ENCODE measurements at regions not wholly inside any gene's neighbourhood (a gene's known extent, or its start where the extent isn't known, plus 50 kb on each side); places are given as distances from the start of the nearest gene placed in this dataset.

DNA sequence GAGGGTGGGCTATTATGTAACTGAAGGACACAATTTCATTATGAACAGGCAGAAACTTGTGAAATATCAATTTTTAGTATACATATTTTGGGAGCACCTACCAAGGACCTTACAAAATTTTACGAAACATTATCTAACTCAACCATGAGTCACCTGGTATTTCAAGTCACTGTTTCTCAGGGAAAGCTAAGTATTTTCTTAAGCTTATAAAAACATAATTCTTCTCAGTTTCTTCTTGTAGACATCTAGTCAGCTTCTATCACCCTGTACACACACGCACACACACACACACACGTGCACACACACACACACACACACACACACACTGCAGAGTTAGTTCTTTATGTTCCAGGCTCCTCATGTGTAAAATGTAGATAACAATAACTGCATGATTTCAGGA, 658.3 kb downstream of the TUSC7 start (continued):
- TF ChIP-seq, protein P1, sequence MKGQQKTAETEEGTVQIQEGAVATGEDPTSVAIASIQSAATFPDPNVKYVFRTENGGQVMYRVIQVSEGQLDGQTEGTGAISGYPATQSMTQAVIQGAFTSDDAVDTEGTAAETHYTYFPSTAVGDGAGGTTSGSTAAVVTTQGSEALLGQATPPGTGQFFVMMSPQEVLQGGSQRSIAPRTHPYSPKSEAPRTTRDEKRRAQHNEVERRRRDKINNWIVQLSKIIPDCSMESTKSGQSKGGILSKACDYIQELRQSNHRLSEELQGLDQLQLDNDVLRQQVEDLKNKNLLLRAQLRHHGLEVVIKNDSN (IDR thresholded peaks at IDR 0.05; ENCODE audit: borderline replicate concordance, low read depth): no peak
- TF ChIP-seq, protein P2, sequence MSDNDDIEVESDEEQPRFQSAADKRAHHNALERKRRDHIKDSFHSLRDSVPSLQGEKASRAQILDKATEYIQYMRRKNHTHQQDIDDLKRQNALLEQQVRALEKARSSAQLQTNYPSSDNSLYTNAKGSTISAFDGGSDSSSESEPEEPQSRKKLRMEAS (IDR thresholded peaks at IDR 0.05; ENCODE audit: low read depth): no peak
- no peak for TF ChIP-seq GATA2 (CRISPR knock-in tag; IDR thresholded peaks at IDR 0.05)

GRCh38 chr3:117380631-117381030, 671.1 kb downstream of the TUSC7 start:
- TF ChIP-seq USF2 (IDR thresholded peaks at IDR 0.05; ENCODE audit: borderline replicate concordance, low read depth, low read length): no peak
- TF ChIP-seq YY1 (IDR thresholded peaks at IDR 0.05; ENCODE audit: low read depth): no peak
- TF ChIP-seq RXRA (IDR thresholded peaks at IDR 0.05; ENCODE audit: borderline replicate concordance, low read depth): no peak
- no peak for TF ChIP-seq RAD21 (IDR thresholded peaks at IDR 0.05; ENCODE audit: low read length)
- TF ChIP-seq CHD2 (IDR thresholded peaks at IDR 0.05; ENCODE audit: low read length, partially characterized antibody): no peak
- no peak for TF ChIP-seq POLR2AphosphoS5 (IDR thresholded peaks at IDR 0.05; ENCODE audit: low read depth, low read length)
- TF ChIP-seq, protein P2 (IDR thresholded peaks at IDR 0.05; ENCODE audit: low read depth): no peak
- TF ChIP-seq SMC3 (IDR thresholded peaks at IDR 0.05; ENCODE audit: low read depth, low read length): no peak
- TF ChIP-seq IRF3 (IDR thresholded peaks at IDR 0.05; ENCODE audit: low read depth, low read length): no peak
- no peak for TF ChIP-seq EZH2phosphoT487 (IDR thresholded peaks at IDR 0.05; ENCODE audit: borderline replicate concordance, low read depth)
- TF ChIP-seq NRF1 (IDR thresholded peaks at IDR 0.05; ENCODE audit: low read depth, low read length): no peak
- no peak for TF ChIP-seq RCOR1 (IDR thresholded peaks at IDR 0.05; ENCODE audit: low read length)
- TF ChIP-seq, protein P1 (IDR thresholded peaks at IDR 0.05; ENCODE audit: borderline replicate concordance, low read depth): no peak
- no peak for TF ChIP-seq ELF1 (IDR thresholded peaks at IDR 0.05)
- no peak for TF ChIP-seq GABPA (IDR thresholded peaks at IDR 0.05; ENCODE audit: low read depth)
- Histone ChIP-seq H2AFZ (ENCODE audit: low read depth) (no peak overlapping the region), H3K79me2 (ENCODE audit: insufficient read depth) (no peaks in the 10 kb centered on the region), H3K4me1 (ENCODE audit: control insufficient read depth in 1 of 2, insufficient read depth in 2 of 2, low read depth in 1 of 2, low read length in 1 of 2) (no peaks in the 10 kb centered on the region), H3K9me3 (no peaks in the 10 kb centered on the region), H3K4me2 (no peak overlapping the region), H3K27me3 (ENCODE audit: insufficient read depth) (no peaks in the 10 kb centered on the region), H3K27ac (ENCODE audit: low read depth in 2 of 2, low read length in 1 of 2) (no peak overlapping the region), H3K4me3 (ENCODE audit: low read depth in 2 of 2, low read length in 1 of 2) (no peak overlapping the region), H3K36me3 (replicated peaks in 1 of 2; ENCODE audit: control insufficient read depth in 1 of 2, insufficient read depth in 2 of 2, low read length in 1 of 2) (no peaks in the 10 kb centered on the region), H3F3A (replicated peaks; ENCODE audit: insufficient read depth) (no peaks in the 10 kb centered on the region), H3K9me2 (no peaks in the 10 kb centered on the region), H3K9ac (no peak overlapping the region), H4K20me1 (ENCODE audit: insufficient read depth) (no peaks in the 10 kb centered on the region)
- no peak for DNase-seq
- CTCF ChIA-PET: no interaction called here
- 42% methylated on average over 2 of the region's 2 CpGs for WGBS (ENCODE audit: low lambda C conversion rate)
- POLR2A ChIA-PET: no interaction called here
